ENCODE measurements at regions not wholly inside any gene's neighbourhood (a gene's known extent, or its start where the extent isn't known, plus 50 kb on each side); places are given as distances from the start of the nearest gene placed in this dataset.

DNA sequence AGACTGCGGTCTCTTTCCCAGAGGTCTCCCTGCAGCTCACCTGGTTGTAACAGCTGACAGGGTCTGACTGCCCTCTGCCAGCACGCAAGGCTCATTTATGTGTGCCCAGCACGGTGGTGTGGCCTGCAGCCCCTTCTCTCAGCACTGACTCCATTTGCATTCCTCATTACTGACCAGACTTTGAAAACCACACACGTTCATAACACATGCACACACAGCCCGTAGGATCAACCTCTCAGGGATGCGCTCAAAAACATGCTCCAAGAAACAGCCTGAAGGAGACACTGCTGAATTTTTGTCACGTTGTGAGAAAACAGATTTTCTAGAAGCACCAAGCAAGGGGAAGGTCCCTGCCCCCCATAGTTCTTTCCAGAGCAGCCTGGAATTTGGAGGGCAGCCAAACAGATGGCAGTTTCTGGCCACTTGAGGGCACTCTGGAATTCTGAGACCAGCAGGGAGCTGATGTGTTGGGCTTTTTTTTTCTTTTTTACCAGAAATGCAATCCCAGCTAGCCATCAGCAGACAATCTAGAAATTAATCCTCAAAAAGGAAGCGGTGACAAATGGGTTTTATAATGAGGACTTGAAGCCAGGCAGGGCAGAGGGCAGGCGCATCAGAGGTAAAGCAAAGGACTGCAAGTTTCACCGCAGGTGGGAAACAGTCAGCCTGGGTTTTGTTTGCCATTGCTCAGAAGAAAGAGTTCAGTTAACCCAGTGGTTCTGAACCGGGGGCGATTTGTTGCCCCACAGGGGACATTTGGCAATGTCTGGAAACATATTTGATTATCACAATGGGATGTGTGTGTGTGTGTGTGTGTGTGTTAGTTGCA is 170.5 kb upstream of the PROK2 start:
- intact Hi-C loops (cut with DNase I), result no loop called here
- H3K27me3 ChIP-seq (ENCODE audit: low read depth), result no peaks in the 10 kb centered on the region
- H3K4me1 ChIP-seq, result peaks cover 10% of the 10 kb centered on the region
- TF ChIP-seq, protein P1, sequence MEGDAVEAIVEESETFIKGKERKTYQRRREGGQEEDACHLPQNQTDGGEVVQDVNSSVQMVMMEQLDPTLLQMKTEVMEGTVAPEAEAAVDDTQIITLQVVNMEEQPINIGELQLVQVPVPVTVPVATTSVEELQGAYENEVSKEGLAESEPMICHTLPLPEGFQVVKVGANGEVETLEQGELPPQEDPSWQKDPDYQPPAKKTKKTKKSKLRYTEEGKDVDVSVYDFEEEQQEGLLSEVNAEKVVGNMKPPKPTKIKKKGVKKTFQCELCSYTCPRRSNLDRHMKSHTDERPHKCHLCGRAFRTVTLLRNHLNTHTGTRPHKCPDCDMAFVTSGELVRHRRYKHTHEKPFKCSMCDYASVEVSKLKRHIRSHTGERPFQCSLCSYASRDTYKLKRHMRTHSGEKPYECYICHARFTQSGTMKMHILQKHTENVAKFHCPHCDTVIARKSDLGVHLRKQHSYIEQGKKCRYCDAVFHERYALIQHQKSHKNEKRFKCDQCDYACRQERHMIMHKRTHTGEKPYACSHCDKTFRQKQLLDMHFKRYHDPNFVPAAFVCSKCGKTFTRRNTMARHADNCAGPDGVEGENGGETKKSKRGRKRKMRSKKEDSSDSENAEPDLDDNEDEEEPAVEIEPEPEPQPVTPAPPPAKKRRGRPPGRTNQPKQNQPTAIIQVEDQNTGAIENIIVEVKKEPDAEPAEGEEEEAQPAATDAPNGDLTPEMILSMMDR (IDR thresholded peaks at IDR 0.05), result peak; percentile 73
- no peaks in the 10 kb centered on the region for H3K36me3 ChIP-seq
- peak; percentile 66 for DNase-seq
- H3K27ac ChIP-seq, result no peak overlapping the region
- no peak overlapping the region for H3K4me3 ChIP-seq
- H3K9me3 ChIP-seq, result no peaks in the 10 kb centered on the region
- peak; percentile 65 to 76 for ATAC-seq

DNA sequence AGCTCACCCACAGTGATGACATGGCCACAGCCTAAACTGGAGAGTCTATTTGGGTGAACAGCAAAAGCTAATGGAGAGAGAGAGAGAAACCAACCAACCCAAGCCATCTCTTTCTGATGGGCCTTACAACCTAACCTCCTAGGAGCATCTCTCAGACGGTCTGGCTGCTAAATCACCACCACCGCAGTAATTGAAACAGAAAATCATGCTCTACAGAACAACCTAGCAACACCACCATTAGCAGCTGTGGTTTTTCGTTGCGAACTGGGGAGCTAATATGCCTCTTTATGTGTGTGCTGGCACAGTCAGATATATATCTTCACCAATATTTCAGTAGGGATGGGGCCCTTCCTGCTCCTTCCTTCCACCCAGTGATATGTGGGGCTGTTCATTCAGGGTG is 166.9 kb upstream of the PROK2 start:
- peaks cover 10% of the 10 kb centered on the region for H3K4me1 ChIP-seq
- no peaks in the 10 kb centered on the region for H3K9me3 ChIP-seq
- DNase-seq (no peak), ATAC-seq (no peak)
- no peaks in the 10 kb centered on the region for H3K36me3 ChIP-seq
- no peak overlapping the region for H3K27ac ChIP-seq
- no peaks in the 10 kb centered on the region for H3K27me3 ChIP-seq (ENCODE audit: low read depth)
- TF ChIP-seq, protein P1 (IDR thresholded peaks at IDR 0.05), result no peak
- no peak overlapping the region for H3K4me3 ChIP-seq
- intact Hi-C loops (cut with DNase I), result no loop called here

DNA sequence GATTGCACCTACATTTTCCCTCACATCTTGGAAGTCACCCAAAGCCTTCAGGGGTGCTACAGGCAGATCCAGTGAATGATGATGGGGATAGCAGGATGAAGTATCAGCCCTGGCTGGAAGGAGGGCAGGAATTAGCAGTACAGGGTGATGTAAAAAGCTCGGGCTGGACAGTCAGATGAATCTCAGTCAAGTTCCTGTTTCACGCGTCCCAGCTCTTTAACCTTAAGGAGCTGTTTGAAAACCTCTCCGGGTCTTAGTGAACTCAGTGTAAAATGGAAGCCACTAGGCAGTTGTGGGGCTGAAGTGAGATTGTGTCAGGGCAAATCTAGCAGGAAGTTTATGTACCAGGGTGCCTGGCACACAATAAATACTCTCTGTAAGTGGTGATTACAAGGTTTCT is 166.4 kb upstream of the PROK2 start:
- DNase-seq, result no peak
- TF ChIP-seq, protein P1 (IDR thresholded peaks at IDR 0.05), result no peak
- Histone ChIP-seq H3K9me3 (no peaks in the 10 kb centered on the region), H3K4me3 (no peak overlapping the region), H3K36me3 (no peaks in the 10 kb centered on the region), H3K27ac (no peak overlapping the region), H3K4me1 (peaks cover 10% of the 10 kb centered on the region), H3K27me3 (ENCODE audit: low read depth) (no peaks in the 10 kb centered on the region)
- intact Hi-C loops (cut with DNase I), result no loop called here
- no peak for ATAC-seq

GRCh38 chr3:71949442-71949841 is 164.5 kb upstream of the PROK2 start:
- Histone ChIP-seq H3K9me3 (no peaks in the 10 kb centered on the region), H3K27ac (no peak overlapping the region), H3K36me3 (no peaks in the 10 kb centered on the region), H3K27me3 (ENCODE audit: low read depth) (peaks cover under 1% of the 10 kb centered on the region), H3K4me3 (no peak overlapping the region), H3K4me1 (no peaks in the 10 kb centered on the region)
- DNase-seq (no peak), ATAC-seq (no peak)
- TF ChIP-seq, protein P1 (IDR thresholded peaks at IDR 0.05), result no peak
- intact Hi-C loops (cut with DNase I), result no loop called here

DNA sequence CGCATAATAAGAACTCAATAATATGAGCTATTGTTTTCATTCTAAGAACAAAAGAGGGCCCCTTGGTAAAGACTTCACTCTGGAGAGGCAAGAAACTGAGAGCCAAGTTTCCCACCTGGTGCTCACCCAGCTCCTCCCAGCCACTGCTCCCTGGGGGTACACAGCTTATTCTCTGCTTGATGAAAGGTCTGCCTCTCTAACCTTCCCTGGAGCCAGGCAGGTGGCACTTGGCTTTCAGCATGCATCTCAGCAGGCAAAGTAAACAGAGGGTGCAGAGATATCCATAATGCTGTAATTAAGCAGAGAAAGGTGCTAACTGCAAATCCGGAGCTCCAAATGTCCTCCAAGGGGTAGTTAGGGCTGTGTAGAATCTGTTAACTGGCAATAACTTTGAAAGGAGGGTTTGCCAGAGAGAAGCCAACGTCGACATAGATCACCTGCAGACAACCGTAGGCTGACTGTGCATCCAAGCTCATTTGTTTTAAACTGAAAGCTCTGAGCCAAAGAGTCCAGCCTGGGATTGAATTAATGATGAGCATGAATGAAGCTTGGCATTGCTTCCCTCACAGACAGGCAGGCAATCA is 159.6 kb upstream of the PROK2 start:
- H3K4me1 ChIP-seq, result no peaks in the 10 kb centered on the region
- intact Hi-C loops (cut with DNase I), result no loop called here
- ATAC-seq (no peak), DNase-seq (no peak)
- H3K9me3 ChIP-seq, result no peaks in the 10 kb centered on the region
- TF ChIP-seq, protein P1 (IDR thresholded peaks at IDR 0.05), result no peak
- H3K36me3 ChIP-seq, result no peaks in the 10 kb centered on the region
- no peak overlapping the region for H3K27ac ChIP-seq
- H3K27me3 ChIP-seq (ENCODE audit: low read depth), result peaks cover 6% of the 10 kb centered on the region
- H3K4me3 ChIP-seq, result no peak overlapping the region
